Fibroblast of lung (primary cell): ENCODE measurements at regions not wholly inside any gene's neighbourhood (a gene's known extent, or its start where the extent isn't known, plus 50 kb on each side); places are given as distances from the start of the nearest gene placed in this dataset.

Source experiments
- DNase-seq, 2 donors: peaks; one replicate each; pipeline versions ENCODE4 v3.0.0 to v3.0.0-alpha.2; 2010; ENCODE audit warnings: low read depth in 2 of 2
- H2AFZ ChIP-seq: 2 replicates; pipeline ENCODE4 v1.5.1; 2012; ENCODE audit warnings: low read length, control low read depth, inconsistent platforms
- H3K27ac ChIP-seq: 2 replicates; pipeline ENCODE4 v1.5.1; 2011; ENCODE audit warnings: low read length, control low read depth; ENCODE audit not compliant: insufficient read depth
- H3K27me3 ChIP-seq: 2 replicates; pipeline ENCODE4 v1.5.1; 2011; ENCODE audit warnings: mild to moderate bottlenecking, low read length; ENCODE audit not compliant: control insufficient read depth, insufficient read depth
- H3K36me3 ChIP-seq: 2 replicates; pipeline ENCODE4 v1.5.1; 2011; ENCODE audit warnings: low read length; ENCODE audit not compliant: control insufficient read depth, insufficient read depth
- H3K4me1 ChIP-seq: 2 replicates; pipeline ENCODE4 v1.5.1; 2011; ENCODE audit warnings: low read length; ENCODE audit not compliant: control insufficient read depth, insufficient read depth; ENCODE audit errors: extremely low read depth
- H3K4me2 ChIP-seq: 2 replicates; pipeline ENCODE4 v1.5.1; 2011; ENCODE audit warnings: low read length, control low read depth; ENCODE audit not compliant: insufficient read depth; ENCODE audit errors: extremely low read depth
- H3K4me3 ChIP-seq, 4 experiments: fragments of 200-600 bp in 1 of 4; sonication (generic) in 1 of 4; replicated peaks in 1 of 4; 2 replicates each; pipeline ENCODE4 v1.5.1; 2011 to 2016; ENCODE audit warnings: low read length in 4 of 4, low read depth in 3 of 4, mild to moderate bottlenecking in 3 of 4, control low read depth in 2 of 4, inconsistent platforms in 1 of 4, mixed read lengths in 1 of 4; ENCODE audit not compliant: insufficient read depth in 1 of 4; ENCODE audit errors: control extremely low read depth in 1 of 4
- H3K79me2 ChIP-seq: 2 replicates; pipeline ENCODE4 v1.5.1; 2012; ENCODE audit warnings: mild to moderate bottlenecking, low read length, inconsistent platforms; ENCODE audit not compliant: control insufficient read depth, insufficient read depth
- H3K9ac ChIP-seq: 2 replicates; pipeline ENCODE4 v1.5.1; 2011; ENCODE audit warnings: mild to moderate bottlenecking, low read length, control low read depth; ENCODE audit not compliant: insufficient read depth
- H3K9me3 ChIP-seq: 2 replicates; pipeline ENCODE4 v1.5.1; 2012; ENCODE audit warnings: low read depth, low read length; ENCODE audit not compliant: control insufficient read depth, insufficient read depth
- H4K20me1 ChIP-seq: 2 replicates; pipeline ENCODE4 v1.5.1; 2011; ENCODE audit warnings: low read length; ENCODE audit not compliant: control insufficient read depth, insufficient read depth; ENCODE audit errors: extremely low read depth
- CTCF ChIP-seq, 2 donors: IDR thresholded peaks in 1 of 2; conservative IDR thresholded peaks in 1 of 2; 1 replicate in 1 of 2; 2 replicates in 1 of 2; pipeline ENCODE4 v1.5.1; 2011 to 2012; ENCODE audit warnings: low read length in 2 of 2, control low read depth in 1 of 2, inconsistent platforms in 1 of 2, low read depth in 1 of 2, mild to moderate bottlenecking in 1 of 2
- EZH2 ChIP-seq: IDR thresholded peaks from 2 replicates; pipeline ENCODE4 v1.5.1; 2012; ENCODE audit warnings: low read length, control low read depth, mild to moderate bottlenecking; ENCODE audit errors: missing control alignments

DNA sequence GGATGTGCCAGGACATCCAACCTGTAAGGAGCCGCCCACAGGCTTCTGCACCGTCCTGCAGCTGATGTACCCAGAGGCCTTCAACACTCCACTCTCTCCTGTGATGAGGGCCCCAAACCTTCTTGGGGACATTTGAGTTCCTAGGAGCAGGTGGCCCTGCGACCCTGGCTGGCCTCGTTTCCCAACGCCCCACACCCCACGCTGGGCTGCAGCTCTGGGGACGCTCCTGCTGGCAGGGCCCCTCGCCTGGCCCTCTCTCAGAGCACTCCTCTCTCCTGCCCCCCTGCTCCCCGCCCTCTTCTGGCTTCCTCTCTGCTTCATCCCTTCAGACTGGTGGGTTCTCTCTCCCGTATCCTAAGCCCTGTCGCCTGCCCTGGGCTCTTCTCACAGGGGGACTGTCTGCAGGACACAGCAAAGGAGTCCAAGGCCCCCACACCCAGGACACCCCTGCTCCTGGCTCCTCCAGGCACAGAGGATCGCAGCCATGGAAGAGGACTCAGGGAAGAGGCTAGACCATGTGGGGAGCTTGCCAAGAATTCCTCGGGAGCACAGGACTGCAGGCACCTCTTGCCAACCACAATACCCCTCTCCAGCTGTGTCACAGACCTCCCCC, 541.4 kb downstream of the TCERG1L start:
- no peak overlapping the region for H2AFZ ChIP-seq
- DNase-seq = no peak
- H4K20me1 ChIP-seq = no peaks in the 10 kb centered on the region
- no peaks in the 10 kb centered on the region for H3K36me3 ChIP-seq
- no peak overlapping the region for H3K4me3 ChIP-seq
- H3K9me3 ChIP-seq = no peaks in the 10 kb centered on the region
- H3K27me3 ChIP-seq = no peaks in the 10 kb centered on the region
- no peak overlapping the region for H3K9ac ChIP-seq
- no peaks in the 10 kb centered on the region for H3K4me1 ChIP-seq
- no peaks in the 10 kb centered on the region for H3K79me2 ChIP-seq
- TF ChIP-seq CTCF (conservative IDR thresholded peaks at IDR 0.05 in 1 of 2, IDR thresholded peaks at IDR 0.05 in 1 of 2; ENCODE audit: low read depth in 1 of 2, low read length in 2 of 2) (no peak), EZH2 (no peak)
- H3K27ac ChIP-seq = no peak overlapping the region
- no peak overlapping the region for H3K4me2 ChIP-seq

- no peaks in the 10 kb centered on the region for H3K9me3 ChIP-seq
- DNase-seq = no peak
- TF ChIP-seq EZH2 = no peak
- no peak for TF ChIP-seq CTCF (conservative IDR thresholded peaks at IDR 0.05 in 1 of 2, IDR thresholded peaks at IDR 0.05 in 1 of 2; ENCODE audit: low read depth in 1 of 2, low read length in 2 of 2)
Measured at GRCh38 chr10:130771491-130771946, 540.0 kb downstream of the TCERG1L start.

GRCh38 chr10:130772056-130772455, 539.5 kb downstream of the TCERG1L start:
- Histone ChIP-seq H3K79me2 (no peaks in the 10 kb centered on the region), H4K20me1 (no peaks in the 10 kb centered on the region), H3K9me3 (no peaks in the 10 kb centered on the region), H3K27ac (no peak overlapping the region), H3K4me1 (no peaks in the 10 kb centered on the region), H3K9ac (no peak overlapping the region), H3K27me3 (no peaks in the 10 kb centered on the region), H3K4me3 (no peak overlapping the region), H2AFZ (no peak overlapping the region), H3K4me2 (no peak overlapping the region), H3K36me3 (no peaks in the 10 kb centered on the region)
- DNase-seq = no peak
- no peak for TF ChIP-seq EZH2
- no peak for TF ChIP-seq CTCF (conservative IDR thresholded peaks at IDR 0.05 in 1 of 2, IDR thresholded peaks at IDR 0.05 in 1 of 2; ENCODE audit: low read depth in 1 of 2, low read length in 2 of 2)

More at GRCh38 chr10:130771491-130771946, 540.0 kb downstream of the TCERG1L start:
- H3K27me3 ChIP-seq = no peaks in the 10 kb centered on the region
- H3K36me3 ChIP-seq = no peaks in the 10 kb centered on the region
- H3K4me3 ChIP-seq = no peak overlapping the region
- H4K20me1 ChIP-seq = no peaks in the 10 kb centered on the region
- H2AFZ ChIP-seq = no peak overlapping the region
- no peak overlapping the region for H3K4me2 ChIP-seq
- H3K9ac ChIP-seq = no peak overlapping the region
- no peaks in the 10 kb centered on the region for H3K4me1 ChIP-seq
- H3K79me2 ChIP-seq = no peaks in the 10 kb centered on the region
- H3K27ac ChIP-seq = no peak overlapping the region
